ENCODE measurements at regions not wholly inside any gene's neighbourhood (a gene's known extent, or its start where the extent isn't known, plus 50 kb on each side); places are given as distances from the start of the nearest gene placed in this dataset.
"Not testable (repeated sequence)": the region's sequence is repeated elsewhere in the genome, so short reads cannot be mapped to it uniquely, and the experiment has no call there.

DNA sequence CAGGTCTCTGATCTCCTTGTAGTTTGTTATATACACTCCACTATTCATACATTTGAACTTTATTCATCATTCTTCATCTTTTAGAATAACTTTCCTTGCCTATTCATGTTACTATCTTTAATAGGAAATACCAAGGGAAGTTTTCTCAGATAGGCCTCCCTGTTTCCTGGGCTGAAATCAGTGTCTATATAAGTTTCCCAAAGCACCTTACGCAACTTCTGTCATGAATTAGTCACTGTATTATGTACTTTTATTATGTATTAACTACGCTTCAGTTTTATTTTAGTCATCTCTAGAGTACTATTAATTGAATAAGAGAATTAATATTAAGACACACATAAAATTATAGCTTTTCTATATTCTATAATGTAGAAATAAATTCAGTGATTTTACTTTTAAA lies 1481.5 kb downstream of the OTOL1 start:
- Histone ChIP-seq H3K4me1 (ENCODE audit: control insufficient read depth in 1 of 2, insufficient read depth in 2 of 2, low read length in 2 of 2) (no peaks in the 10 kb centered on the region), H3K9ac (ENCODE audit: insufficient read depth, low read length, poor library complexity, severe bottlenecking) (no peak overlapping the region), H2AFZ (ENCODE audit: insufficient read depth, low read depth, low read length, poor library complexity, severe bottlenecking) (no peak overlapping the region), H4K20me1 (ENCODE audit: insufficient read depth, low read length) (no peaks in the 10 kb centered on the region), H3K79me2 (ENCODE audit: insufficient read depth, low read length) (no peaks in the 10 kb centered on the region), H3K4me3 (replicated peaks in 1 of 3; ENCODE audit: low read depth in 2 of 3, low read length in 3 of 3) (no peak overlapping the region), H3K36me3 (replicated peaks in 1 of 2; ENCODE audit: control insufficient read depth in 1 of 2, insufficient read depth in 2 of 2, low read length in 2 of 2) (no peaks in the 10 kb centered on the region), H3K4me2 (replicated peaks; ENCODE audit: extremely low read depth, low read length, poor library complexity, severe bottlenecking) (no peak overlapping the region), H3K9me3 (replicated peaks in 1 of 2; ENCODE audit: control insufficient read depth in 1 of 2, insufficient read depth in 1 of 2, low read length in 2 of 2) (no peaks in the 10 kb centered on the region), H3K27me3 (ENCODE audit: control insufficient read depth in 2 of 2, insufficient read depth in 2 of 2, low read length in 2 of 2) (no peaks in the 10 kb centered on the region), H3K27ac (ENCODE audit: low read depth in 1 of 2, low read length in 2 of 2) (no peak overlapping the region)
- Mint-ChIP-seq H3K9me3 (peaks cover 0 to 6% (median 0%) of the 10 kb centered on the region in 7 donors), H3K27me3 (ENCODE audit: low read depth in 3 of 3) (no peaks in the 10 kb centered on the region), H3K27ac (no peak overlapping the region), H3K4me1 (no peaks in the 10 kb centered on the region), H3K4me3 (no peak overlapping the region), H3K36me3 (no peaks in the 10 kb centered on the region)
- WGBS (ENCODE audit: insufficient coverage): no CpG with 5 or more reads among the region's 2 CpGs
- TF ChIP-seq, protein P1, sequence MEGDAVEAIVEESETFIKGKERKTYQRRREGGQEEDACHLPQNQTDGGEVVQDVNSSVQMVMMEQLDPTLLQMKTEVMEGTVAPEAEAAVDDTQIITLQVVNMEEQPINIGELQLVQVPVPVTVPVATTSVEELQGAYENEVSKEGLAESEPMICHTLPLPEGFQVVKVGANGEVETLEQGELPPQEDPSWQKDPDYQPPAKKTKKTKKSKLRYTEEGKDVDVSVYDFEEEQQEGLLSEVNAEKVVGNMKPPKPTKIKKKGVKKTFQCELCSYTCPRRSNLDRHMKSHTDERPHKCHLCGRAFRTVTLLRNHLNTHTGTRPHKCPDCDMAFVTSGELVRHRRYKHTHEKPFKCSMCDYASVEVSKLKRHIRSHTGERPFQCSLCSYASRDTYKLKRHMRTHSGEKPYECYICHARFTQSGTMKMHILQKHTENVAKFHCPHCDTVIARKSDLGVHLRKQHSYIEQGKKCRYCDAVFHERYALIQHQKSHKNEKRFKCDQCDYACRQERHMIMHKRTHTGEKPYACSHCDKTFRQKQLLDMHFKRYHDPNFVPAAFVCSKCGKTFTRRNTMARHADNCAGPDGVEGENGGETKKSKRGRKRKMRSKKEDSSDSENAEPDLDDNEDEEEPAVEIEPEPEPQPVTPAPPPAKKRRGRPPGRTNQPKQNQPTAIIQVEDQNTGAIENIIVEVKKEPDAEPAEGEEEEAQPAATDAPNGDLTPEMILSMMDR (IDR thresholded peaks at IDR 0.05): no peak
- intact Hi-C loops (cut with micrococcal nuclease): no loop called here
- DNase-seq: no peak

DNA sequence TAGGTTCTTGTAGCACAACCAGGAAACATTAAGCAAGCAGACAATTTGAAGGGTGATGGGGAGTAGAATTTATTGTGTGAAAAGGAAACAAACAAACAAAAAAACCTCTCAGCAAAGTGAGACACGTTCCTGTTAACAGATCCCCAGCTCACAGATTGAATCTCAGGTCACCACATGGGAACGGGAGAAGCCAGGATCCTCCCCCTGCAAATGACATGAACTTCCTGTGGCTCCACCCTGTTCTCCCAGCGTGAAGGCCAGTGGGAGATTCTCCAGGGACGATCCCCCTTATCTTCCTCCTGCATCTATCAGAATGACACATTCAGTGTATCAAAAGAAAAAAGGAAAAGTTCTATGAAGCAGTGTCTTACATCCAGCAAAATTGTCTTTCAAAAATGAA lies 1488.1 kb downstream of the OTOL1 start:
- Histone ChIP-seq H3K36me3 (replicated peaks in 1 of 2; ENCODE audit: control insufficient read depth in 1 of 2, insufficient read depth in 2 of 2, low read length in 2 of 2) (no peaks in the 10 kb centered on the region), H3K27me3 (ENCODE audit: control insufficient read depth in 2 of 2, insufficient read depth in 2 of 2, low read length in 2 of 2) (no peaks in the 10 kb centered on the region), H3K27ac (ENCODE audit: low read depth in 1 of 2, low read length in 2 of 2) (no peak overlapping the region), H3K9me3 (replicated peaks in 1 of 2; ENCODE audit: control insufficient read depth in 1 of 2, insufficient read depth in 1 of 2, low read length in 2 of 2) (peaks cover 9 to 10% of the 10 kb centered on the region in 2 donors), H3K4me2 (replicated peaks; ENCODE audit: extremely low read depth, low read length, poor library complexity, severe bottlenecking) (no peak overlapping the region), H4K20me1 (ENCODE audit: insufficient read depth, low read length) (no peaks in the 10 kb centered on the region), H3K79me2 (ENCODE audit: insufficient read depth, low read length) (no peaks in the 10 kb centered on the region), H3K9ac (ENCODE audit: insufficient read depth, low read length, poor library complexity, severe bottlenecking) (no peak overlapping the region), H2AFZ (ENCODE audit: insufficient read depth, low read depth, low read length, poor library complexity, severe bottlenecking) (no peak overlapping the region), H3K4me3 (replicated peaks in 1 of 3; ENCODE audit: low read depth in 2 of 3, low read length in 3 of 3) (no peak overlapping the region), H3K4me1 (ENCODE audit: control insufficient read depth in 1 of 2, insufficient read depth in 2 of 2, low read length in 2 of 2) (no peaks in the 10 kb centered on the region)
- H3K27me3 Mint-ChIP-seq (ENCODE audit: low read depth in 3 of 3): no peaks in the 10 kb centered on the region
- DNase-seq: no peak
- TF ChIP-seq, protein P1 (IDR thresholded peaks at IDR 0.05): no peak
- no peak overlapping the region for H3K27ac Mint-ChIP-seq
- no peaks in the 10 kb centered on the region for H3K36me3 Mint-ChIP-seq
- 38% methylated on average over 1 of the region's 4 CpGs for WGBS (ENCODE audit: insufficient coverage)
- intact Hi-C loops (cut with micrococcal nuclease): no loop called here
- H3K9me3 Mint-ChIP-seq: peaks cover 2 to 18% (median 6%) of the 10 kb centered on the region in 7 donors
- no peaks in the 10 kb centered on the region for H3K4me1 Mint-ChIP-seq
- no peak overlapping the region for H3K4me3 Mint-ChIP-seq

DNA sequence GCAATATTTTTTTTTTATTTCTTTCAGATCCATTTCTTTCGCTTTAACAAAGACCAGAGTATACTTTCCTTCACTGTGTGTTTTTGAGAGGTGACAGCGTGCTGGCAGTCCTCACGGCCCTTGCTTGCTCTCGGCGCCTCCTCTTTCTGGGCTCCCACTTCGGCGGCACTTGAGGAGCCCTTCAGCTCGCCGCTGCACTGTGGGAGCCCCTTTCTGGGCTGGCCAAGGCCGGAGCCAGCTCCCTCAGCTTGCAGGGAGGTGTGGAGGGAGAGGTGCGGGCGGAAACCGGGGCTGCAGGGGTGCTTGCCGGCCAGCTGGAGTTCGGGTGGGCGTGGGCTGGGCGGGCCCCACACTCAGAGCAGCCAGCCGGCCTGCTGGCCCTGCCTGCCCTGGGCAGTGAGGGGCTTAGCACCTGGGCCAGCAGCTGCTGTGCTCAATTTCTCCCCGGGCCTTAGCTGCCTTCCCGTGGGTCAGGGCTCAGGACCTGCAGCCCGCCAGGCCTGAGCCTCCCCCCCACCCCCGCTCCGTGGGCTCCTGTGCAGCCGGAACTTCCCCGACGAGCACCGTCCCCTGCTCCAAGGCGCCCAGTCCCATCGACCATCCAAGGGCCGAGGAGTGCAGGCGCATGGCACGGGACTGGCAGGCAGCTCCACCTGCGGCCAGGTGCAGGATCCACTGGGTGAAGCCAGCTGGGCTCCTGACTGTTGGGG lies 1490.6 kb downstream of the OTOL1 start:
- H3K36me3 Mint-ChIP-seq; H4K20me1 ChIP-seq (ENCODE audit: insufficient read depth, low read length); DNase-seq; H3K79me2 ChIP-seq (ENCODE audit: insufficient read depth, low read length); H3K27ac Mint-ChIP-seq; H3K4me3 ChIP-seq (replicated peaks in 1 of 3; ENCODE audit: low read depth in 2 of 3, low read length in 3 of 3); H3K27ac ChIP-seq (ENCODE audit: low read depth in 1 of 2, low read length in 2 of 2); H3K4me3 Mint-ChIP-seq; H3K27me3 ChIP-seq (ENCODE audit: control insufficient read depth in 2 of 2, insufficient read depth in 2 of 2, low read length in 2 of 2); H3K9ac ChIP-seq (ENCODE audit: insufficient read depth, low read length, poor library complexity, severe bottlenecking); H3K4me2 ChIP-seq (replicated peaks; ENCODE audit: extremely low read depth, low read length, poor library complexity, severe bottlenecking); H3K36me3 ChIP-seq (replicated peaks in 1 of 2; ENCODE audit: control insufficient read depth in 1 of 2, insufficient read depth in 2 of 2, low read length in 2 of 2); H3K9me3 ChIP-seq (replicated peaks in 1 of 2; ENCODE audit: control insufficient read depth in 1 of 2, insufficient read depth in 1 of 2, low read length in 2 of 2); H2AFZ ChIP-seq (ENCODE audit: insufficient read depth, low read depth, low read length, poor library complexity, severe bottlenecking); H3K4me1 ChIP-seq (ENCODE audit: control insufficient read depth in 1 of 2, insufficient read depth in 2 of 2, low read length in 2 of 2); intact Hi-C loops (cut with micrococcal nuclease); H3K4me1 Mint-ChIP-seq; H3K27me3 Mint-ChIP-seq (ENCODE audit: low read depth in 3 of 3): not testable (repeated sequence)
- peaks cover 2 to 19% (median 5%) of the 10 kb centered on the region in 7 donors for H3K9me3 Mint-ChIP-seq
- 89% methylated on average over 29 of the region's 33 CpGs for WGBS (ENCODE audit: insufficient coverage)

Data from CD14-positive monocyte (primary cell).